A549 (cell line): ENCODE measurements at regions not wholly inside any gene's neighbourhood (a gene's known extent, or its start where the extent isn't known, plus 50 kb on each side); places are given as distances from the start of the nearest gene placed in this dataset.

Experiments
- ATAC-seq, 2 experiments: fragments of 200-7000 bp in 1 of 2; fragments of >200 bp in 1 of 2; cut with Nextera tagmentation in 1 of 2; cut with Tn5 transposase in 1 of 2; 3 replicates each; pipeline versions ENCODE4 v1.8.0 to v1.9.1; 2018 to 2020; ENCODE audit warnings: mild to moderate bottlenecking in 1 of 2, moderate library complexity in 1 of 2
- CTCF ChIA-PET: fragments of 300-600 bp; sonication (Branson Sonifier 250); formaldehyde crosslinking; extraction: SDS; loops from one replicate; lab custom pipeline; 2021; ENCODE audit warnings: antibody characterized with exemption, inconsistent platforms; lab: Yijun Ruan, JAX
- POLR2A ChIA-PET: fragments of 350-600 bp; formaldehyde crosslinking; extraction: SDS; loops from one replicate; lab custom pipeline; 2021; ENCODE audit warnings: antibody characterized with exemption, inconsistent platforms; lab: Yijun Ruan, JAX
- DNase-seq, 2 experiments: peaks; one replicate each; pipeline versions ENCODE4 v3.0.0 to v3.0.0-alpha.2; 2011 to 2016; ENCODE audit warnings: low read depth in 1 of 2, low spot score in 1 of 2
- FAIRE-seq: peaks from 2 replicates; lab custom pipeline; 2011; peaks lifted over from hg19 to GRCh38; lab: Jason Lieb, UNC
- H3K27ac ChIP-seq, 2 experiments: fragments of >200 bp; sonication (Bioruptor Twin); formaldehyde crosslinking; 3 replicates each; pipeline ENCODE4 v1.5.1; 2016 to 2017
- H3K4me1 ChIP-seq: fragments of >200 bp; sonication (Bioruptor Twin); formaldehyde crosslinking; 3 replicates; pipeline ENCODE4 v1.6.1; 2016
- H3K4me2 ChIP-seq: fragments of >200 bp; sonication (Bioruptor Twin); formaldehyde crosslinking; 3 replicates; pipeline ENCODE4 v1.6.1; 2016
- H3K4me3 ChIP-seq: fragments of >200 bp; sonication (Bioruptor Twin); formaldehyde crosslinking; 3 replicates; pipeline ENCODE4 v1.5.1; 2016
- H3K9me3 ChIP-seq: fragments of >200 bp; sonication (Bioruptor Twin); formaldehyde crosslinking; 3 replicates; pipeline ENCODE4 v1.6.1; 2016
- BHLHE40 ChIP-seq: IDR thresholded peaks from 2 replicates; pipeline ENCODE4 v1.6.1; 2012; ENCODE audit warnings: low read depth, low read length, inconsistent platforms
- CBX2 ChIP-seq: fragments of 200-600 bp; sonication (generic); IDR thresholded peaks from 2 replicates; pipeline ENCODE4 v1.6.1; 2016; ENCODE audit warnings: low read depth, mild to moderate bottlenecking, borderline replicate concordance
- CEBPB ChIP-seq, 2 experiments: fragments of >200 bp in 1 of 2; sonication (Bioruptor Twin) in 1 of 2; formaldehyde crosslinking in 1 of 2; IDR thresholded peaks; 2 replicates each; pipeline ENCODE4 v1.6.1; 2012 to 2016
- EHF ChIP-seq: fragments of 250-450 bp; sonication (Bioruptor Pico); IDR thresholded peaks from 2 replicates; pipeline ENCODE4 v1.5.0; 2020; ENCODE audit warnings: mild to moderate bottlenecking
- EP300 ChIP-seq, 2 experiments: fragments of >200 bp; sonication (Bioruptor Twin); formaldehyde crosslinking; IDR thresholded peaks; 2 replicates in 1 of 2; 3 replicates in 1 of 2; pipeline ENCODE4 v1.6.1; 2016 to 2017
- ESRRA ChIP-seq: fragments of 150-350 bp; IDR thresholded peaks from 2 replicates; pipeline ENCODE4 v1.6.1; 2014; ENCODE audit warnings: mild to moderate bottlenecking, low read length, borderline replicate concordance
- FOSL2 ChIP-seq, 2 experiments: fragments of 450-650 bp in 1 of 2; fragments of >200 bp in 1 of 2; sonication (Bioruptor Twin) in 1 of 2; formaldehyde crosslinking; IDR thresholded peaks; 2 replicates each; pipeline versions ENCODE4 v1.5.0 to v1.6.1; 2016 to 2020; ENCODE audit warnings: mild to moderate bottlenecking in 1 of 2, moderate library complexity in 1 of 2
- HDAC2 ChIP-seq: fragments of 200-600 bp; sonication (generic); IDR thresholded peaks from 2 replicates; pipeline ENCODE4 v1.6.1; 2016
- HES2 ChIP-seq: fragments of >200 bp; sonication (Bioruptor Twin); formaldehyde crosslinking; IDR thresholded peaks from 2 replicates; pipeline ENCODE4 v1.6.1; 2016
- HEYL ChIP-seq: fragments of 250-450 bp; sonication (Bioruptor Pico); IDR thresholded peaks from 2 replicates; pipeline ENCODE4 v1.8.0; 2021; ENCODE audit warnings: mild to moderate bottlenecking, moderate library complexity
- HMGXB4 ChIP-seq: fragments of 250-450 bp; sonication (Bioruptor Pico); IDR thresholded peaks from 2 replicates; pipeline ENCODE4 v1.5.0; 2021; ENCODE audit warnings: mild to moderate bottlenecking, moderate library complexity, borderline replicate concordance
- HOXA7 ChIP-seq: fragments of 250-450 bp; sonication (Bioruptor Pico); IDR thresholded peaks from 2 replicates; pipeline ENCODE4 v1.5.0; 2020; ENCODE audit warnings: mild to moderate bottlenecking, moderate library complexity
- JUN ChIP-seq, 2 experiments: fragments of >200 bp; sonication (Bioruptor Twin); formaldehyde crosslinking; IDR thresholded peaks; 2 replicates in 1 of 2; 3 replicates in 1 of 2; pipeline ENCODE4 v1.6.1; 2016 to 2017
- KDM1A ChIP-seq: fragments of 200-600 bp; sonication (generic); IDR thresholded peaks from 2 replicates; pipeline ENCODE4 v1.6.1; 2016; ENCODE audit warnings: low read depth, mild to moderate bottlenecking
- MAZ ChIP-seq: fragments of 150-350 bp; IDR thresholded peaks from 2 replicates; pipeline ENCODE4 v1.6.1; 2014; ENCODE audit warnings: antibody characterized with exemption, low read depth, low read length, borderline replicate concordance
- MYC ChIP-seq: IDR thresholded peaks from 2 replicates; pipeline ENCODE4 v1.6.1; 2012; ENCODE audit warnings: mild to moderate bottlenecking, inconsistent platforms, low read length, improper control_type of control experiment, borderline replicate concordance
- NFE2L2 ChIP-seq: fragments of 150-350 bp; conservative IDR thresholded peaks from 2 replicates; pipeline ENCODE4 v1.6.1; 2014; ENCODE audit warnings: low read length
- NPAS2 ChIP-seq: fragments of 250-450 bp; sonication (Bioruptor Pico); IDR thresholded peaks from 2 replicates; pipeline ENCODE4 v1.8.0; 2022; ENCODE audit warnings: mild to moderate bottlenecking, moderate library complexity, borderline replicate concordance
- PBX3 ChIP-seq: IDR thresholded peaks from 2 replicates; pipeline ENCODE4 v1.6.1; 2012
- POLR2A ChIP-seq: IDR thresholded peaks from 2 replicates; pipeline ENCODE4 v1.6.1; 2012; ENCODE audit warnings: mild to moderate bottlenecking, low read length
- POLR2AphosphoS2 ChIP-seq: conservative IDR thresholded peaks from 2 replicates; pipeline ENCODE4 v1.6.1; 2012; ENCODE audit warnings: low read length, improper control_type of control experiment, inconsistent platforms
- REST ChIP-seq: fragments of 200-600 bp; sonication (generic); IDR thresholded peaks from 2 replicates; pipeline ENCODE4 v1.6.1; 2016; ENCODE audit warnings: antibody characterized with exemption, mild to moderate bottlenecking, moderate library complexity
- RFX5 ChIP-seq: fragments of 450-650 bp; IDR thresholded peaks from 2 replicates; pipeline ENCODE4 v1.7.1; 2014; ENCODE audit warnings: antibody characterized with exemption, mild to moderate bottlenecking, moderate library complexity
- ZC3H11A ChIP-seq: fragments of 450-650 bp; IDR thresholded peaks from 2 replicates; pipeline ENCODE4 v1.6.1; 2014; ENCODE audit warnings: antibody characterized with exemption, mild to moderate bottlenecking
- ZFP36 ChIP-seq: fragments of 450-650 bp; IDR thresholded peaks from 2 replicates; pipeline ENCODE4 v1.6.1; 2014; ENCODE audit warnings: borderline replicate concordance; ENCODE audit not compliant: partially characterized antibody
- ZNF302 ChIP-seq: fragments of 250-450 bp; sonication (Bioruptor Pico); IDR thresholded peaks from 2 replicates; pipeline ENCODE4 v1.9.0; 2021; ENCODE audit warnings: inconsistent platforms, mild to moderate bottlenecking, moderate library complexity
- WGBS: methylation state at CpG from one replicate; pipeline ENCODE4 v1.1.6; 2017; ENCODE audit errors: missing lambda C conversion rate; 5-methylcytosine and 5-hydroxymethylcytosine counted together

GRCh38 chr13:22758245-22758644 lies 422.5 kb upstream of the SGCG start:
- FAIRE-seq, result no peak
- Histone ChIP-seq H3K4me2 (no peak overlapping the region), H3K4me1 (no peaks in the 10 kb centered on the region), H3K9me3 (no peaks in the 10 kb centered on the region), H3K4me3 (no peak overlapping the region)
- POLR2A ChIA-PET, result no interaction called here
- WGBS, result 21% methylated on average over 4 of the region's 4 CpGs
- ATAC-seq, result no peak
- TF ChIP-seq HMGXB4 (CRISPR knock-in tag) (no peak), ZC3H11A (no peak), HDAC2 (no peak), BHLHE40 (no peak), MYC (no peak), HOXA7 (CRISPR knock-in tag) (no peak), ZNF302 (CRISPR knock-in tag) (no peak), FOSL2 (IDR thresholded peaks at IDR 0.05) (no peak), FOSL2 (CRISPR knock-in tag; IDR thresholded peaks at IDR 0.05) (no peak), NPAS2 (CRISPR knock-in tag) (no peak), PBX3 (no peak), KDM1A (no peak), REST (no peak), NFE2L2 (no peak), RFX5 (no peak), ZFP36 (no peak), POLR2AphosphoS2 (no peak), CEBPB (IDR thresholded peaks at IDR 0.05) (no peak), POLR2A (no peak), JUN (IDR thresholded peaks at IDR 0.05) (no peak)
- TF ChIP-seq, all 56 proteins: peak for 0
- H3K27ac ChIP-seq, result no peak overlapping the region
- DNase-seq, result no peak
- CTCF ChIA-PET, result interaction anchor here (1.0 to 1.8 kb wide), 5 partner anchors 9 to 1154 kb away, joined by 3 to 6 read pairs (median 3); partner anchors contain the start of gene MICU2

- POLR2A ChIA-PET, result no interaction called here
- TF ChIP-seq EHF, result no peak
- no peak for TF ChIP-seq FOSL2 (IDR thresholded peaks at IDR 0.05)
- TF ChIP-seq FOSL2 (CRISPR knock-in tag; IDR thresholded peaks at IDR 0.05), result no peak
- TF ChIP-seq REST, result no peak
- no peak for TF ChIP-seq PBX3
- no peak for TF ChIP-seq HEYL (CRISPR knock-in tag)
- TF ChIP-seq HES2, result no peak
- no peak for TF ChIP-seq EP300 (IDR thresholded peaks at IDR 0.05)
- TF ChIP-seq MAZ, result no peak
- no peak for TF ChIP-seq HOXA7 (CRISPR knock-in tag)
- TF ChIP-seq CBX2, result no peak
- TF ChIP-seq JUN (IDR thresholded peaks at IDR 0.05), result no peak
- TF ChIP-seq MYC, result no peak
- TF ChIP-seq ESRRA, result no peak
Measured at GRCh38 chr13:22761709-22762108, 419.1 kb upstream of the SGCG start.

More at GRCh38 chr13:22761709-22762108, 419.1 kb upstream of the SGCG start:
- no peak overlapping the region for H3K4me2 ChIP-seq
- WGBS, result 62% methylated on average over 5 of the region's 5 CpGs
- no peaks in the 10 kb centered on the region for H3K9me3 ChIP-seq
- no peaks in the 10 kb centered on the region for H3K4me1 ChIP-seq
- DNase-seq, result no peak
- CTCF ChIA-PET, result interaction anchor here (0.6 kb wide), 1 partner anchor 1092 kb away, joined by 3 read pairs; no protein-coding TSS in a partner anchor
- FAIRE-seq, result no peak
- H3K4me3 ChIP-seq, result no peak overlapping the region
- no peak overlapping the region for H3K27ac ChIP-seq
- no peak for ATAC-seq
